GM18498 (cell line): ENCODE measurements at regions not wholly inside any gene's neighbourhood (a gene's known extent, or its start where the extent isn't known, plus 50 kb on each side); places are given as distances from the start of the nearest gene placed in this dataset.

ENCODE experiments used
- ATAC-seq: cut with Tn5 transposase; IDR thresholded peaks from one replicate; pipeline ENCODE4 v1.9.1; 2021; ENCODE audit warnings: mild to moderate bottlenecking, moderate library complexity; ENCODE audit not compliant: unreplicated experiment

DNA sequence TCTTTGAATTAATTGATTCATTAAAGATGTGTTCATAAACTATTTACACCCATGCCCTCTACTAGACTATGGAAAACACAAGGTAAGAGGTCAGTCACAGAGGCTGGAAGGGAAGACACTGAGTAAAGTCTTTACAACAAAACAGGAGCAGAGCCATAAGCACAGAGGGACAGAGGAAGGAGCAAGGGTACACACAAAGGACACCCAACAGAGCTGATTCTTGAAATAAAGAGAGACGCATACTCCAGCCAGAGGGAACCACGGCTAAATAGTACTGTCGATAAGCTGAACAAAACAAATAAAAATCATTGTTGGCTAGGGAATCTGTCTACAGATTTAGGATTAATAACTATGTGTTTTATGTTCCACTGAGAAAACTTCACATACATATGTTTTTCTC is 289.2 kb downstream of the EFNB2 start:
- ATAC-seq = no peak

DNA sequence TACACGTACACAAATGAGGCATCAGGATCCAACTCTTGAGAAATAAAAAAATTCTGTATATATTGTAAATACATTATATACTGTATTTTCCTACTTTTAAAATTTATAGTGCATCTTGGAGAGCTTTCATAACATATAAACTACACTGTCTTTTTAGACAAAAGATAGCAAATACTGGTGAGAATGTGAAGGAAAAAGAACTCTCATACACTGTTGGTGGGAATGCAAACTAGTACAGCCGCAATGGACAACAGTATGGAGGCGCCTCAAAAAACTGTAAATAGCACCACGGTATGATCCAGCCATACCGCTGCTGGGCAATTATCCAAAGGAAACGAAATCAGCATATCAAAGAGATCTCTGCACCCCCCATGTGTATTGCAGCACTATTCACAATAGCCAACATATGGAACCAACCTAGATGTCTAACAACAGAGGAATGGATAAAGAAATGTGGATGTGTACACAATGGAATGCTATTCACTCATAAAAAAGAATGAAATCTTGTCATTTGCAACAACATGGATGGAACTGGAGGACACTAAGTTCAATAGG is 292.4 kb downstream of the EFNB2 start:
- no peak for ATAC-seq

DNA sequence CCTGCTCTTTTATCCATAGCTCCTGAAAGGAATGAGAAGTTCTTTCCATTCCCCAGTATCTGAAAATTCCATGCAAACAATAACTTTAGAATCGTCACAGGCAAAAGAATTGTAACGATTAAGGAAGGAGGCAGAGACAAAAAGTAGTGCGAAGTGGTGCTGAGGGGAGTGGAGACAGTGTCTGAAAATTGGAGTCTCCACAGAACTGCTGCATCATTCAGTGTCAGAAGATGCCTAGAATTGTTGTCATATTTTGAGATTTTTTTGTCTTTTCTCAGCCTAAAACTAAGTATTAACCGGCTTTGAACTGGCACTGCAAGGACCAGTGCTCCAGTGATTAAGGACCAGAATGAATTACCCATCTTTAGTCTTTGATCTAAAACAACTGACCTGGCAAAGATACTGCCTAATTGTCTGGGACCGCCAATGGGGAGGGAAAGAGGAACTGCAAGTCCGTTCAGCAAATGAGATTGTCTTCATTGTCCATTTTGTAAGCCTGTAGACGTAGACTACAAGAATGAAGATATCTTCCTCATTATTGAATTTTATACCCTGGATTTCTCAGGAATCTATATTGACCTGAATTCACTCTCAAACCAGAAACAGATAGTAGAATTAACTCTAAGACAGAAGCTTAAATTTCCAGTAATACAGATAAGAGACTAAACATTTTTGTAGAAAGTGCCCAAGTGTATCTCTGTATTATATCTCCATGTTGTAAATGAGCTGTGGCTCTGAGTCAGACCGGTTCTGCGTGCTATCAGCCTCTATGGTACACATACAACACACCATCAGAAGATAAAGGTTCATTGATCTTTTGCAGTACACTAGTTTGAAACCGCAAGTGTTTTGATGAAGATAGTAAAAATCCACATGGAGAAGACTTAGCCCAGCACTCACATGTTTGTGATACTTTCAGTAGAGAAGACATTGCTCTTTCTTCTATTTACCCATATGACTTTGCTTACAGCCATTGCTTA is 293.2 kb downstream of the EFNB2 start:
- no peak for ATAC-seq

DNA sequence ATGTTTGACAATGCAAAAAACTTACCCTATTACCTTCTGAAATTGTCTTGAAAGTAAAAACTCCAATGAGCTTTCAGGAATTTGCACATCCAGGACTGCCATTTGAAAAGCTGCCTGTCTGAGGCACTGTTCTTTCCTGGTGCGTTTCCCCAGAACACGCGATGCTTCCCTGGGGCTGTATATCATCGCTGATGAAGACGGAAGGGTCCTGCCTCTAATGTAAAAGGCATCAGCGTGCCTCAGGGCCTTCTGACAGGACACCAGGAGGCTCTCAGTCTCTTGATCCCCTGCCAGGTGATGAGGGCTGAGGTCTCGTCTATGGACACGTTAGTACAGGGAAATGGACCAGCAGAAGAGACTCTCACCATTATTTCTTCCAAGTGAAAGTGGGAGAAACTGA is 296.8 kb downstream of the EFNB2 start:
- no peak for ATAC-seq

DNA sequence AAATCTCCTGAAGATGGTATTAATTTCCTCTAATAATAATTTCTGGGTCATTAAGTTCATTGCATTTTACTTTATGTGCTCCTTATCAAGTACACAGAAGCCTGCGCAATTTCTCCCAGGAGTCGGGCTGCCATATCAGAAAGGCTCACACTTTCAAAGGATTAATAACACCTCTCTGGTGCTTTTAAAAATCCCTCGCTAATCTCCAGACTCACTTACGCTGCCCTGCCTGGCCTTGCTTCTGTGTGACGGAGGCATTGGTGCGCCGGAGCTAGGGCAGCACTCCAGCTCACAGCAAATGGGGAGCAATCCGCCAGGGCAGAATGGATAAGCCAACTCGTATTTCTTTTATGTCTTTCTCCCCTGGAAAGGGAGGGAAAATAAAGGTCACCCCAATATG is 300.8 kb downstream of the EFNB2 start:
- ATAC-seq = no peak

DNA sequence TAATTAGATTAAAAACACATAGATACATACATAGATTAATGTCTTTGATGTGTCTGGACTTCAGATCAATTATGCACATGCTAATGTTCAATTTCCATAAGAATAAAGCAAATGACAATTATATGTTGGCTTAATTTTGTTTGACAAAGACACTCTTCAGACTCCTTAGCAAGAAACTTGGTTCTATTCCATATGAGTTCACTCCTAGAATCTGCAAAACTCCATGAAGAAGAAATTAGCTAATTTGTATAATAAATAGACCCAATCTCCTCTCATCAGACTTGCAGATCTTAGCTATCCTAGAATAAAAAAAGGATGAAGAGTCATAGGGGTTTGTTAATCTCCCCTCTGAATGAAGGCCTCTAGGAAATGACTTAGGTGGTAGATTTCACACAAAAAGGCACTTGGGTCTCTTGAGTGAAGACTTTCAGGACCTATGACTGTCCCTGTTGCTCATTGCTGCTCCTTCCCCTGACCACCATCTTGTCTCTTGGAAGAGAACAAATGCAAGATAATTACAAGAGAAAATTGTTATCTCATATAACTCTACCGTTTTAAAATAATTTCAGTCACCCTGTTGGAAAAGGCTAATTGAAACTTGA is 302.2 kb downstream of the EFNB2 start:
- no peak for ATAC-seq

DNA sequence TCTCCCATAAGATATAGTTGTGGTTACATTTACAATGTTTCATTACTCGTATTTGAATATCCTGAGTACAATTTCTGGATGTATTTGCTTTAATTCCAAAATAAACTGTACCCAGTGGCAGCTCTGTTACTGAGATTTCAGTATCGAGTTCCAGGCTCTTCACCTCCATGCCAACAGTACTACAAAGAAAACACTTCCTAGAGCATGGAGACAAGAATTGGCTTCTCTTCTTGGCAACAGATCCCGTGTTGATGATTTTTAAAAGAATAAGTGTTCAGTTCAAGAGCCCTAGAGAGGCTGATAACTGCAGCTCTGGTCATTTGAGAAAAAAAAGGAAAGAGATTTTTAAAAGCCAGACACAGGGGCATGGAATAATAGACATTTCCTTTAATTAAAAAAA is 302.8 kb downstream of the EFNB2 start:
- ATAC-seq = no peak

DNA sequence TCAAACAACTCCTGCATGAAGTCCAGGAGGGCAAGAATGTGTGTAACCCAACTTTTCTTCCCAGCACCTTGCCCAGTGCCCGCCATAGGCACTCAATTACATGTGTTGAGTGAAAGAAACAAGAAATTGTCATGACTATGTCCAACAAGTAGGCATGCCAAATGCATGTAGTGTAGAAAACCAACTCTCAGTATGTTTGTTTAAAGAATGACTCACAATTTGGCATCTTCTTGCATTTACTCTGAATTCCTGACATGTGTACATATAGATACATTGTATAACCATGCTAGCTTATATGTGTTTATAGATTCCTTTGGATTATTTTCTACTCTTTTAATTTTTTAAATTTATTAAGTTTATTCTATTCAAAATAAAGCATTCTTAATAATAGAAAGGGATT is 305.0 kb downstream of the EFNB2 start:
- ATAC-seq = no peak

DNA sequence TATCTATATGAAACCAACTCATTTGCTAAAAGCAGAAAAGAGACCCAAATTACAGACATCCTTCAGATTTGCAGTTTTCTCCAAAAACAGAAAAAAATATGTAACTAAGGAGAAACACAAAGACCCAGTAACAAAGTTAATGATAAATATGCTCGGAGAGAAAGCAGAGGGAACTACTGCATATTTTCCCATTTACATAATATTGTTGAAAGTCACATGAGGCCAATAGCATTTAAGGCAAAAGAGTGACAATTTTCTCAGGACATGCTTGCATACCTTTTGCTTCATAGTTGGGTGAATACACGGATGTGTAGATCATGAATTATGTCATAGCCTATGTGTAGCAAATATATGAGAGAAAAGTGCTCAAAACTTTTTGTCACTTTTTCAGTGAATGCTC is 310.3 kb downstream of the EFNB2 start:
- no peak for ATAC-seq

DNA sequence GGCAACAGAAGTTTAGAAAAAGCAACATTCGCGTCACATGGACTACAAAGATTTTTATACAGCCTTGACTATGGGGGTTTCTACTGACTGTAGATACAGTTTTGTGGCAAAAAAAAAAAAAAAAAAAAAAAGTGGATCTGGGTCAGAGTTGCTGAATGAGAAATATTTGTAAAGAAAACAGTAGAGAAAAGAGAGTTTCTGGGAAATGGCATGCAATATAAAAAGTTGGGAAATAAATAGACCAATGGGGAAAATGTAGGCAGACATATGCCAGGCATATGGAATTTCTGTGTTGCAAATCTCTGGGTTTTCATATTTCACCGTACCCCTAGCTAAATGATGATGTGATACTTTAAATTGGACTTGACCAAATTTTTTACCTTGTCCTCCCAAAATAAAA is 315.3 kb downstream of the EFNB2 start:
- ATAC-seq = no peak

DNA sequence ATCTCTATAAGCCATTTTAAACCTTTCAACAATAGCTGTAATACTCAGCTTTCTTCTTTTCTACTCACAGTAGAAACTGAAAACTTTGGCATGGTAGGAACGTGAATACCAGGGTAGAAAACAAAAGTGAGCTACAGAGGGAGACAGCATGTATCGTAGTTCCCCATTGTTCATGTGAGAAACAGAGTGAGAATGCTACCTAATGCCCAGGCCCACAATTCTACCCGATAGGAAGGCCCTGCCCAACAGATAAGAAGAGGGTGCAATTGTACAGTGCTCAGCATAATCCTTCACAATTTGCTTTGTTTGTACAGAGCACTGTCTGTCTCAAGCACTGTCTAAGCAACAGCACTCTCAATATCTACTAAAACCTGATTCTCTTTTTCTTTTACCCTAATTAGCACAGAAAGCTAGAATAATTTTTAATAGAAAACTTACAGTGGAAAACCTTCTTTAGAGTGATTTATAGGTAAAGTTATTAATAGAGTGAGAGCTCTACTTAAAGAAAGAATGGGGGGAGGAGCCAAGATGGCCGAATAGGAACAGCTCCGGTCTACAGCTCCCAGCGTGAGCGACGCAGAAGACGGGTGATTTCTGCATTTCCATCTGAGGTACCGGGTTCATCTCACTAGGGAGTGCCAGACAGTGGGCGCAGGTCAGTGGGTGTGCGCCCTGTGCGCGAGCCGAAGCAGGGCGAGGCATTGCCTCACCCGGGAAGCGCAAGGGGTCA is 322.3 kb downstream of the EFNB2 start:
- ATAC-seq = no peak

DNA sequence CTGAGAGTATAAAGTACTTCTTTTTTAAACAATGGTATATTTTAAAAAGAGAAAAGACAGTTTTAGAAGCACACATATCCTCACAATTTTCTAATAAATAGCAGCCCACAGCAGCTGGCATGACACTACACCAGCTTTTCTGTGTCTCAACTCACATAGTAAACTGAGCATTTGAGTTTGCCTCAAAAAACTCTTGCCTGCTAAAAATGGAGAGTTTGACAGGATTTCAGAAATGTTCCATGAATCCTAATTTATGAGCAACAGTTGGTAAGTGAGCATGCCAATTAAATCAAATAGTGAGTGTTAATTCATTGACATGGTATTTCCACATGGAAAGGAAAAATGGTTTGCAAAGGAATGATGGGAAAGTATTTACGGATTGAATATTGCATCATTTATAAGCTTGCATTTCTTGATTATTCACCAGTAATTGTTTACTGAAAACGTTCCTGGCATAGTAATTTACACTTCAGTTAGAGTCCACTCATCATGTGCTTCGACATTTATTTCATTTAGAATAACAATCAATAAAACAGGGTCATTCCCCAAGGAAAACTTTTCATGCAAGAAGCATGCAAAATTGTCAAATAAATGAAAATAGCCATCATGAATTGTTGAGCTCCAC is 323.0 kb downstream of the EFNB2 start:
- ATAC-seq = no peak

DNA sequence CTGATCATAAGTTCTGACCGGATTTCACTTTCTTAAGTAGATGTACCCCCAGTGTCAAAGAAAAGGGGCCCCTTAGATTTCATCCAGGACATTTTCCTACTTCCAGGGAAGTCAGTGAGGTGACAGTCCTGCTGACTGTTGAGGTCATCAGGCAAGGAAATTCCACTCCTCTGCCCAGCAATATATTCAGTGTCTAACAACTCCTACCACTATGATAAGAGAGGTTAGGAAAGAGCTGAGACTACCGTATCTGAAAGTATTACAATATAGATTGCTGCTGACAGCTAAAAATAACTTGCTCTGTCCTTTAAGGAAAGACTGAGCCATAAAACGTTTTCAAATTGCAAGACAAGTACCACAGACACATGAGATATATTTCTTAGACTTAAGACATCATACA is 325.1 kb downstream of the EFNB2 start:
- ATAC-seq = no peak

DNA sequence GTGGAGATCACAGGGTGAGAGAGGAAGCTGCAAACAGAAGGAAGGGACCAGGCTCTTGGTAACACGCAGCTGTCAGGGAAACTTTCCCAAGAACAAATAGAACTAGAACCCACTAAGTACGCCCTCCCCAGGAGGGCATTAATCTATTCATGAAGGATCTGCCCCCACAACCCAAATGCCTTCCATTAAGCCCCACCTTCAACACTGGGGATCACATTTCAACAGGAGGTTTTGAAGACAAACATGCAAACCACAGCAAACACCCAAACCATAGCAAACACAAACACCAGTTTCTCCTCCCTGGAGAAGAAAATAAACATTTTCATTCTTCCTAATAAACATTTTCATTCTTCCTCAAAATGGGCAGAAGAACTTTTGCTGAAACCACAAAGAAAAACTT is 329.6 kb downstream of the EFNB2 start:
- no peak for ATAC-seq

DNA sequence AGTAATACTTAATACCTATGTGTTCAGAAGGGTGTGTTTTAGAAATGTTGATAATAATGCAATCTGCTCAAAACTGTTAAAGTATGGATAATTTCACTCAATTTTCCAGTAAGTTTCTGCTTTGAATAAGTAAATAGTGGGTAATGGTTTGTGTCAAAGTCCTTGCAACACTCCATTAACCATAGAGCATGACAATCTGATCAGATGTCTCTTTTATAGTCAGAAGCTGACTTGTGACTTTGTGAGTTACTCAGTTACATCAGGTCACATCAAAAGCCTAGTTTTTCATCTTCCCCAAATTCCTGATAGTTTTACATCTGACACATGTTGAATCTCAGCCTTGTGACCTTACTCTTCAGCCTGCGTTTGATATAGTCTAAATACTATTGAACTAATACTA is 338.0 kb downstream of the EFNB2 start:
- ATAC-seq = no peak

DNA sequence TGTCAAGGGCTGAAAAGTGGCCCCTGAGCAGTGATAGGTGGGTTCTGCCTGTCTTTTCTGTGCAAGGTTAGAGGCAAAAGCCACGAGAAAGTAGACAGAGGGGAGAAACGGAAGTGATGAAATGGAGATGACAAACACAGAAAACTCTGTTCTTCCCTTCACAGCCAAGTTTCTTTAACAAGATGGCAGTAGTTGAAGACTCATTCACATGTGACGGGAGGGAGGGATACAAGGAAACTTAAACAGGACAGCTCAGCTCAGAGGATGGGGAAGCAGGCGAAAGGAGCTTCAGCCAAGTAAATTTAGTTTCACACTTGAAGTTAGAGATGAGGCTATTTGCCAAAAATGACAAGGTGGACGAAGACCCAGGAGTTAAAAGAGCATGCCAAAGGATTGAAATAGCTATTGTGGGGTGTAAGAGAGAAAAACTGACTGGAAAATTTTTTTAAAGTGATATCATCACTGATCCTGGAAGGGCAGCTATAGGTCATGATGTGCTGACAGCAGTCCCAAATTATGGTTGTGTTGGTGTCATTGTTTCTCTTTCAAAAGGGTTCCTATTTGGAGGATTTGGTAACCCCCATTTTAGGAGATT is 347.9 kb downstream of the EFNB2 start:
- no peak for ATAC-seq

DNA sequence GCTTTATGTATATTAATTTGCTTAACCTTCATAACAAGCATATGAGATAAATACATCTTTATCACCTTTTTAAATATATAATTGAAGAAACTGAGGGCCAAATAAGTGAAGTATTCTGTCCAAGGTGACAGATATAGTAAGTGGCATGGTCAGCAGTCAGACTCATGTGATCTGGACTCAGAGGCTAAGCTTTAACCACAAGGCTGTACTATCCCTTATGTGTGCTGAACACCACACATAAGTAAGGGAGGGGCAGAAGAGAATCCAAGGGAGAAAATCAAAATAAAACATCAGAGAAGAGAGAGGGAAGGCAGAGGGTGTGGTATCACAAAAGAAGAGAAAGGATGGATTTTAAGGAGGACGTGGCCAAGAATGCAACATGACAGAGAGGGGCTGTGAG is 348.4 kb downstream of the EFNB2 start:
- ATAC-seq = no peak

DNA sequence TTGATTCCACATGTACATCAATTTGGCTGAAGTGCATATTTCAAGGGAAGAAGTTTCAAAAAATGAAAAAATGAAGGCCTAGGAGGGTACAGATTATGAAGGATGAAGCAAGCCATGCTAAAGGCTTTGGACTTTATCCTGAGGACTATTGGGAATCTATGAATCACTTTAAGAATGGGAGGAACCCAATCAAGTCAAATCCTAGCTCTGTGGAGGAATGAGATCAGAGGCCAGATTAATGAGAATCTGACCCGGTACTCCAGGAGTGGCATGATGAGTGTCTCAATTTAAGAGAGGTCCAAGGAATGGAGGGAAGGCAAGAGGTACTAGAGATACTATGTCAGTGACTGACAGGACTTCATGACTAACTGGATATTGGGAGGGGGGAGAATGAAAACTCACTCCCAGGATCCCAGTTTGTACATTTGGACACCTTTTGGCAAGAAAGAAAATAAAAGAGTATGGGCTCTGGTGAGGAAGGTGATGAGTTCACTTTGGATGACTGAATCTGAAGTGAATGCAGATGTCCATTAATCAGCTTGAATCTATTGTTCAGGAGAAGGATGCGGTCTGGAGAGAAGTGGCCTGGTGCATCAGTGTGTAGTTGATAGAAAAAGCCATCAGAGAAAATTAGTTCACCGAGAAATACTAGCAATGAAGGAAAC is 349.0 kb downstream of the EFNB2 start:
- no peak for ATAC-seq

DNA sequence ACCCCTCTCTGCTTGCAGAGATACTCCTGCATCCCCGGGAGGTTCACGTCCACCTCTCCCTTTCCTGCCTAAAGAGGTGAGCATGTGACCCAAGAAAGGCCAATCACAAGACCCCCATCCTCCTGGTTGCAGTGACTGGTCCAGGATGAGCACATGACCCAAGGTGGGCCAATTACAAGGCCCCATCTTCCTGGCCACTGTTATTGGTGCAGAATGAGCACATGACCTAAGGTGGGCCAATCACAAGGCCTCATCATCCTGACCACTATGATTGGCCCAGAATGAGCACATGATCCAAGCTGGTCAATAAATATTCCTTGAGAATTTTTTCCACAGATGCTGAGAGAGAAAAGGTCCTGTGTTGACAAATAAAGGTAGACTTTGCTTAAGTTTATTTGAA is 350.7 kb downstream of the EFNB2 start:
- no peak for ATAC-seq

DNA sequence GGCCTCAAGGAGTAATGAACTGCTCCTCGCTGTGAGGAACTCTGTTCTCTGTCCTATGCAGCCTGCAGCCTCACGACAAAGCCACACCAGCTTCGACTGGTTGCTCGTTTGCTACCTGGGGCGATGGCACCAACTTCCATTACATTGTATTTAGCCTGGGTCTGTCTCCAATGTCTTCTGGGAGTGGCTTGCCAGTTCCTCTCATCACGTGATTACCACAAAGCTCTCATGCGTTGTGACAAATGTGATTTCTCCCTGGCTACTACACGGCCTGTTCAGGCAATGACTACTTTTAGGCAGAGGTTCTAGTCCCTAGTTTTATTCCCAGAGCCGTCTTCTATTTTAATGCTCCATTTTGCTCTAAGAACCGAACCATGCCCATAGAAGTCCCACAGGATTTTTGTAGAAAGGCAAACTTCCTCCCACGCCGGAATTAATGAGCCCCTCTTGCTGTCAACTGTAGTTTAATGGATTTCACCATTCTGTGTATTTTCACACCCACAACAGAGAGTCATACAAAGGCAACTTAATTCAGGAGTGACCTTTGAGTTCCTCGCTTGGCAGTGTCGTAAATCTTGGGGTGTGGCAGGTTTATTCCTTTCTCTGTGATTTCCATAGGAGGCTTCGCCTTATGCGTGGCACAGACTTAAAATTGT is 351.9 kb downstream of the EFNB2 start:
- ATAC-seq = no peak
